ENCODE measurements at regions not wholly inside any gene's neighbourhood (a gene's known extent, or its start where the extent isn't known, plus 50 kb on each side); places are given as distances from the start of the nearest gene placed in this dataset.

DNA sequence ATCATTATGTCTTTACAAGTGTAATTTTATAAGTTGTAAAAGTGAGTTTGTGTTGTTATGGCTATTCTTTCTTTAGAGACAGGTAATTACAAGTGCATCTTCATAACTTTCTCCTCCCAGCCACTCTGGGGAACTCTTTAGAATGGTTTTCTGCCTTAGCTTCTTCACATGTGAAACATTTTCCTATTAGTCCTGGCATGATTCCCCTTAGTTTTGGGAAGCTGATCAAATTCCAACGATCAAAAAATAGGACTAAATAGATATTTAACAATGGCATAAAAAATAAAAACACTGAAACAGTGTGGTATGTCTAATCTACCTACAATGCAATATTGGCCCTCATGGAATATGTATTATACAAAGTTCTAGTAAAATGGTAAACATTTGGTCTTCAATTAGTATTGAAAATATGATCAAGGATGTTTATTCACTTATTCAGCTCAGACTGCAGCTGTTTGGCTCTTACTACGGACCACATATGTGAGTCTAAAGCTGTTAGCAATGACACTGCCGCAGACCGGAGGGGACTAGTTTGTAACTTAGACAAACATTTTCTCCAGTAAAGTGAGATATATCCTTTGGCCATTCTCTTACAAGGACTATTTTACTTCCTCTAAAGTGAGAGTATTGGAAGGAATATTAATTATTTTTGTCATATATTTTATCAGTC is 890.8 kb upstream of the USP15 start:
- H2AFZ ChIP-seq (ENCODE audit: low read depth, low read length, severe bottlenecking) = no peak overlapping the region
- TF ChIP-seq EZH2phosphoT487 (conservative IDR thresholded peaks at IDR 0.05; ENCODE audit: low read length) = no peak
- H3K36me3 ChIP-seq (ENCODE audit: low read length) = no peaks in the 10 kb centered on the region
- H3K9me3 ChIP-seq (ENCODE audit: insufficient read depth, low read length) = no peaks in the 10 kb centered on the region
- no peak overlapping the region for H3K4me3 ChIP-seq (ENCODE audit: insufficient read depth, low read length, poor library complexity, severe bottlenecking)
- H4K20me1 ChIP-seq (ENCODE audit: low read depth, low read length) = no peaks in the 10 kb centered on the region
- no peaks in the 10 kb centered on the region for H3K27me3 ChIP-seq (ENCODE audit: low read length)
- H3K79me2 ChIP-seq (ENCODE audit: insufficient read depth, low read length) = no peaks in the 10 kb centered on the region
- no peak overlapping the region for H3K9ac ChIP-seq (ENCODE audit: low read length)
- no peaks in the 10 kb centered on the region for H3K9me2 ChIP-seq (replicated peaks; ENCODE audit: insufficient read depth, low read length)
- H3F3A ChIP-seq (ENCODE audit: insufficient read depth) = no peaks in the 10 kb centered on the region
- H3K4me2 ChIP-seq (ENCODE audit: low read depth, low read length, poor library complexity, severe bottlenecking) = no peak overlapping the region
- no peak overlapping the region for H3K27ac ChIP-seq (ENCODE audit: low read depth, low read length)

DNA sequence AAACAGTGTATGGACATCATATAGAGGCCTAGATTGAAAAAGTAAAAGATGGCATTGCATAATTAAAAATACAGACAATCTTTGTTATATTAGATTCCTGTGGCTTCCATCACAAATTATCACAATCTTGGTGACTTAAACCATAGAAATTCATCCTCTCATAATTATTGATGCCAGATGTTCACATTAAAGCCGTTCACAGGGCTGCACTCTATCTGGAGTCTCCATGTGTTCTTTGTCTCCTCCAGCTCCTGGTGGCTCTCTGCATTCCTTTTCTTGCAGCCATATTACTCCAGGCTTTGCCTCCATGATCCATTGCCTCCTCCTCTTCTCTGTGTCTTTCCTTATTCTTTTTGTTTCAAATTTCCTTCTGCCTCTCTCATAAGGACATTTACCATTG is 875.7 kb upstream of the USP15 start:
- H4K20me1 ChIP-seq (ENCODE audit: low read depth, low read length) = no peaks in the 10 kb centered on the region
- TF ChIP-seq, protein P1, sequence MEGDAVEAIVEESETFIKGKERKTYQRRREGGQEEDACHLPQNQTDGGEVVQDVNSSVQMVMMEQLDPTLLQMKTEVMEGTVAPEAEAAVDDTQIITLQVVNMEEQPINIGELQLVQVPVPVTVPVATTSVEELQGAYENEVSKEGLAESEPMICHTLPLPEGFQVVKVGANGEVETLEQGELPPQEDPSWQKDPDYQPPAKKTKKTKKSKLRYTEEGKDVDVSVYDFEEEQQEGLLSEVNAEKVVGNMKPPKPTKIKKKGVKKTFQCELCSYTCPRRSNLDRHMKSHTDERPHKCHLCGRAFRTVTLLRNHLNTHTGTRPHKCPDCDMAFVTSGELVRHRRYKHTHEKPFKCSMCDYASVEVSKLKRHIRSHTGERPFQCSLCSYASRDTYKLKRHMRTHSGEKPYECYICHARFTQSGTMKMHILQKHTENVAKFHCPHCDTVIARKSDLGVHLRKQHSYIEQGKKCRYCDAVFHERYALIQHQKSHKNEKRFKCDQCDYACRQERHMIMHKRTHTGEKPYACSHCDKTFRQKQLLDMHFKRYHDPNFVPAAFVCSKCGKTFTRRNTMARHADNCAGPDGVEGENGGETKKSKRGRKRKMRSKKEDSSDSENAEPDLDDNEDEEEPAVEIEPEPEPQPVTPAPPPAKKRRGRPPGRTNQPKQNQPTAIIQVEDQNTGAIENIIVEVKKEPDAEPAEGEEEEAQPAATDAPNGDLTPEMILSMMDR (IDR thresholded peaks at IDR 0.05; ENCODE audit: insufficient read depth, low read length, poor library complexity, severe bottlenecking) = no peak
- TF ChIP-seq EZH2phosphoT487 (conservative IDR thresholded peaks at IDR 0.05; ENCODE audit: low read length) = no peak
- no peaks in the 10 kb centered on the region for H3K79me2 ChIP-seq (ENCODE audit: insufficient read depth, low read length)
- no peaks in the 10 kb centered on the region for H3K27me3 ChIP-seq (ENCODE audit: low read length)
- no peak overlapping the region for H3K27ac ChIP-seq (ENCODE audit: low read depth, low read length)
- H2AFZ ChIP-seq (ENCODE audit: low read depth, low read length, severe bottlenecking) = no peak overlapping the region
- H3K4me3 ChIP-seq (ENCODE audit: insufficient read depth, low read length, poor library complexity, severe bottlenecking) = no peak overlapping the region
- no peaks in the 10 kb centered on the region for H3K9me2 ChIP-seq (replicated peaks; ENCODE audit: insufficient read depth, low read length)
- H3F3A ChIP-seq (ENCODE audit: insufficient read depth) = no peaks in the 10 kb centered on the region
- 0 out of 2 replicates have a peak, but pooled peaks cover 6% of the 10 kb centered on the region for H3K9me3 ChIP-seq (ENCODE audit: insufficient read depth, low read length)
- H3K36me3 ChIP-seq (ENCODE audit: low read length) = no peaks in the 10 kb centered on the region
- H3K4me2 ChIP-seq (ENCODE audit: low read depth, low read length, poor library complexity, severe bottlenecking) = no peak overlapping the region
- H3K9ac ChIP-seq (ENCODE audit: low read length) = no peak overlapping the region

DNA sequence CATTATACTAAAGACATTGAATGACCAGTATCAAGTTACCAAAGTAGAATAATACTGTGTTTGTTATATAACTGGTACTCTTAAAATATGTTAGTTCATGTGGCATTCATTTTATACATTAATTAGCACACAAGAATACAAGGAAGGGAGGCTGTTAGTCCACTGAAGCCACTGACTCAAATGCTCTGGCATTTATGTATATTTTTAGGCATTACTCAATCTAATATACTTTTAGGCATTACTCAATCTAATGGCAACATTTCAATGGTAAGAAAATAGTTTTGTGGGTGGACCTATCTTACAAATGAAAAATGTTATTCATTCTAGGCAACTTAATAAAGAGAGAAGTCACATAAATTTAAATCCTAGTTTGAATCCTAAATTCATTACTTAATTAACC is 874.4 kb upstream of the USP15 start:
- Histone ChIP-seq H4K20me1 (ENCODE audit: low read depth, low read length) (no peaks in the 10 kb centered on the region), H3K9ac (ENCODE audit: low read length) (no peak overlapping the region), H3F3A (ENCODE audit: insufficient read depth) (no peaks in the 10 kb centered on the region), H3K9me2 (replicated peaks; ENCODE audit: insufficient read depth, low read length) (no peaks in the 10 kb centered on the region), H3K79me2 (ENCODE audit: insufficient read depth, low read length) (no peaks in the 10 kb centered on the region), H3K27me3 (ENCODE audit: low read length) (no peaks in the 10 kb centered on the region), H3K9me3 (ENCODE audit: insufficient read depth, low read length) (0 out of 2 replicates have a peak, but pooled peaks cover 6% of the 10 kb centered on the region), H3K4me3 (ENCODE audit: insufficient read depth, low read length, poor library complexity, severe bottlenecking) (no peak overlapping the region), H2AFZ (ENCODE audit: low read depth, low read length, severe bottlenecking) (no peak overlapping the region), H3K4me2 (ENCODE audit: low read depth, low read length, poor library complexity, severe bottlenecking) (no peak overlapping the region), H3K27ac (ENCODE audit: low read depth, low read length) (no peak overlapping the region), H3K36me3 (ENCODE audit: low read length) (no peaks in the 10 kb centered on the region)
- no peak for TF ChIP-seq EZH2phosphoT487 (conservative IDR thresholded peaks at IDR 0.05; ENCODE audit: low read length)
- TF ChIP-seq, protein P1 (IDR thresholded peaks at IDR 0.05; ENCODE audit: insufficient read depth, low read length, poor library complexity, severe bottlenecking) = no peak

DNA sequence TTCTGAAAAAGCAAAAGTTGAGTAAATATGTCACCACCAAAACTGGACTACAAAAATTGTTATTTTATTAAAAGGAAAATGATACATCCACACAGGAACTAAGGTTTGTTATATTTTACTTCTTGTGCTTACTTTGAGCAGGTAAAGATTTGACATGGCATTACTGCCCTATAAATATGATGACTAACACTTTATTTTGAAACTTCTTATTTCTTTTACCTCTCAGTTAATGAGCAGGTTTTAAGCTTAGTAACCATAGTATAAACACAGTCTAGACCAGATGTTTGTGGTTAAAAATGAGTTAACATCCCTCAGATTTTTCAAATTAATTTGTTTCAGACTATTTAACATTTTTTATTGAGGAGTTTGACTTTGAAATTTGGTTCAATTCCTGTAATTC is 862.5 kb upstream of the USP15 start:
- Histone ChIP-seq H3K27ac (ENCODE audit: low read depth, low read length) (no peak overlapping the region), H2AFZ (ENCODE audit: low read depth, low read length, severe bottlenecking) (no peak overlapping the region), H3K36me3 (ENCODE audit: low read length) (no peaks in the 10 kb centered on the region)

More for the DNA sequence above, 862.5 kb upstream of the USP15 start:
- no peaks in the 10 kb centered on the region for H3F3A ChIP-seq (ENCODE audit: insufficient read depth)
- no peaks in the 10 kb centered on the region for H4K20me1 ChIP-seq (ENCODE audit: low read depth, low read length)
- no peaks in the 10 kb centered on the region for H3K27me3 ChIP-seq (ENCODE audit: low read length)
- no peak overlapping the region for H3K4me3 ChIP-seq (ENCODE audit: insufficient read depth, low read length, poor library complexity, severe bottlenecking)
- no peaks in the 10 kb centered on the region for H3K9me2 ChIP-seq (replicated peaks; ENCODE audit: insufficient read depth, low read length)
- no peak for TF ChIP-seq EZH2phosphoT487 (conservative IDR thresholded peaks at IDR 0.05; ENCODE audit: low read length)
- TF ChIP-seq, protein P1 (IDR thresholded peaks at IDR 0.05; ENCODE audit: insufficient read depth, low read length, poor library complexity, severe bottlenecking) = no peak
- no peak overlapping the region for H3K4me2 ChIP-seq (ENCODE audit: low read depth, low read length, poor library complexity, severe bottlenecking)
- no peaks in the 10 kb centered on the region for H3K79me2 ChIP-seq (ENCODE audit: insufficient read depth, low read length)
- no peaks in the 10 kb centered on the region for H3K9me3 ChIP-seq (ENCODE audit: insufficient read depth, low read length)
- no peak overlapping the region for H3K9ac ChIP-seq (ENCODE audit: low read length)
